GM18517 (cell line): ENCODE measurements at regions not wholly inside any gene's neighbourhood (a gene's known extent, or its start where the extent isn't known, plus 50 kb on each side); places are given as distances from the start of the nearest gene placed in this dataset.

Source experiments
- ATAC-seq: cut with Tn5 transposase; IDR thresholded peaks from one replicate; pipeline ENCODE4 v1.9.1; 2021; ENCODE audit warnings: mild to moderate bottlenecking, moderate library complexity; ENCODE audit not compliant: unreplicated experiment

- ATAC-seq: no peak
Observed at GRCh38 chr16:74183601-74184360, 112.8 kb upstream of the PSMD7 start.

- no peak for ATAC-seq
Observed at GRCh38 chr16:74169687-74170376, 126.8 kb upstream of the PSMD7 start.

GRCh38 chr16:74169066-74169465 lies 127.5 kb upstream of the PSMD7 start:
- ATAC-seq: no peak

- no peak for ATAC-seq
Observed at GRCh38 chr16:74168445-74168844, 128.2 kb upstream of the PSMD7 start.

GRCh38 chr16:74166456-74166855 lies 130.2 kb upstream of the PSMD7 start:
- no peak for ATAC-seq

GRCh38 chr16:74165566-74166080 lies 131.0 kb upstream of the PSMD7 start:
- no peak for ATAC-seq

- ATAC-seq: no peak
Observed at GRCh38 chr16:74160759-74161158, 135.9 kb upstream of the PSMD7 start.

- no peak for ATAC-seq
Observed at GRCh38 chr16:74153773-74154172, 142.8 kb upstream of the PSMD7 start.

GRCh38 chr16:74146643-74147042 lies 150.0 kb upstream of the PSMD7 start:
- ATAC-seq: no peak

GRCh38 chr16:74143171-74143570 lies 153.4 kb upstream of the PSMD7 start:
- no peak for ATAC-seq

- no peak for ATAC-seq
Observed at GRCh38 chr16:74141015-74141414, 155.6 kb upstream of the PSMD7 start.

GRCh38 chr16:74140557-74140956 lies 156.1 kb upstream of the PSMD7 start:
- no peak for ATAC-seq

- ATAC-seq: no peak
Observed at GRCh38 chr16:74123826-74124225, 172.8 kb upstream of the PSMD7 start.

GRCh38 chr16:74123195-74123594 lies 173.4 kb upstream of the PSMD7 start:
- ATAC-seq: no peak

GRCh38 chr16:74117798-74118197 lies 178.8 kb upstream of the PSMD7 start:
- no peak for ATAC-seq

- no peak for ATAC-seq
Observed at GRCh38 chr16:74113545-74113944, 183.1 kb upstream of the PSMD7 start.

GRCh38 chr16:74111456-74111982 lies 185.1 kb upstream of the PSMD7 start:
- no peak for ATAC-seq

GRCh38 chr16:74107795-74108610 lies 188.6 kb upstream of the PSMD7 start:
- ATAC-seq: peak; percentile 64

- ATAC-seq: no peak
Observed at GRCh38 chr16:74104022-74104421, 192.6 kb upstream of the PSMD7 start.

- ATAC-seq: no peak
Observed at GRCh38 chr16:74101379-74102137, 195.1 kb upstream of the PSMD7 start.
